ENCODE measurements at regions not wholly inside any gene's neighbourhood (a gene's known extent, or its start where the extent isn't known, plus 50 kb on each side); places are given as distances from the start of the nearest gene placed in this dataset.
A peak's percentile ranks its signal among the peaks of the same experiment; 100 is the strongest.

DNA sequence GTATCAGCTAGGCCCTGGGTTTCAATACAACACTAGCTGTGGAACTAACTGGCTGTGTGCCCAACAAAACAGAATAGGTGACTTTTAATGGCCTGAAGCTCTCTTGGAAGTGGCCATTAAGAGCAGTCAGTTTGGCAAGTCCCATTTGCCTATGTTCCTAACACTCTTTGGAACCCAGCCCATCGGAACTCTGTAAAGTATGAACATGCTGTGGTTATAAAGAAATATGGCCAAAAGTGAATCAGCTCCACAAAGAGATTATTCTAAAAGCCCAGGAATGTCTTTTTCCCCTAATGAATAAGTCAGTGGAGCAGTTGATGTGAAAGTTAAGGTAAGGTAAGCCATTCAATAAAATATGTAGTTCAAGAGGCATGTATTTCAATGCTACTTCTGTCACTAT is 223.7 kb upstream of the ADAMTS5 start:
- 60 to 100% (median 88%) methylated on average over 1 of the region's 1 CpG; no CpG with 5 or more reads in 3 of the 10 experiments for WGBS, 10 experiments
- H3K4me3 ChIP-seq, result no peak overlapping the region

DNA sequence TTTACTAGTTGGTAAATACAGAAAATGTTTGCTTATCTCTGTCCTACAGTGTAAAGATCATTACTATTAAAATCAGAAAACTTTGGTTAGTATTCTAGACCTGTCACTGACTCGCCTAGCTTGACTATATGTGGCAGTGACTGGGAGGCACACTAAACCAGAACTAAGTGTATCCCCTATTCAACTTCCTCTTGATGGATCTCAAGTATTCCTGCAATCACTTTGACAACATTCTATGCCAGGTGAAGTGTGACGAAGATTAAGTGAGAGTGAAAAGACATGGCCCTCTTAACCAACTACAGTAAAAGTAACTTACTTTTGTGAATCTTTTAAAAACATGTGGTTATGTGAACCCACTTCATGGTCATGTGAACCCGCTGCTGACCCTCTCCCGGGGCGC is 223.0 kb upstream of the ADAMTS5 start:
- in situ Hi-C loops (cut with MboI; ENCODE audit: low pct_unique_long_range_greater_than_20kb in 2 of 9, low sequenced_read_pairs in 9 of 9, unreplicated experiment in 9 of 9), result no loop called here
- no peaks in the 10 kb centered on the region for H3K4me1 ChIP-seq (replicated peaks in 1 of 2)
- H3K27ac ChIP-seq, result no peak overlapping the region
- 85 to 100% (median 92%) methylated on average over 1 to 5 of the region's 5 CpGs; no CpG with 5 or more reads in 1 of the 10 experiments for WGBS, 10 experiments
- H3K4me3 ChIP-seq, result no peak overlapping the region
- ATAC-seq (replicated peaks in 6 of 8), result no peak

More for the DNA sequence above, 223.7 kb upstream of the ADAMTS5 start:
- Histone ChIP-seq H3K27ac (no peak overlapping the region), H3K4me1 (replicated peaks in 1 of 2) (no peaks in the 10 kb centered on the region)
- in situ Hi-C loops (cut with MboI; ENCODE audit: low pct_unique_long_range_greater_than_20kb in 2 of 9, low sequenced_read_pairs in 9 of 9, unreplicated experiment in 9 of 9), result no loop called here
- no peak for ATAC-seq (replicated peaks in 6 of 8)

DNA sequence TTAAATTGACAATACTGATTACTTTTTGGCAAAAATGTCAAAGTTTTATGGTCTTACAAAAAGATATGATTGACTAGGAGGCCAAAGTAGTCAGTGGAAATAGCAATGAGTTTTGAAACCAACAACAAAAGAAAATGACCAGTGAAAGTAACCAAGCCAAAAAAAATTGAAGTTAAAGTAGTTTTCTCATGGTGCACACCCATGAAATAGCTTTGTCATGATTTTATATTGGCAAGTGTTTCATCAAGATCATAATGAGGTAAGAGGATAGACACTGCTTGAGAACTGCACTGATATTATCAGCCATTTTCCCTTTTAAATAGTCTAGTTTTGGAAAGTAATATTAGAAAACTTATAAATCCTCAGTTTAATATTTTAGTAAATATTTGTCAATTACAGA is 206.2 kb upstream of the ADAMTS5 start:
- H3K4me1 ChIP-seq (replicated peaks in 1 of 2), result no peaks in the 10 kb centered on the region
- in situ Hi-C loops (cut with MboI; ENCODE audit: low pct_unique_long_range_greater_than_20kb in 2 of 9, low sequenced_read_pairs in 9 of 9, unreplicated experiment in 9 of 9), result no loop called here
- ATAC-seq (replicated peaks in 6 of 8), result peak in 1 of 8 experiments; percentile 38
- H3K27ac ChIP-seq, result no peak overlapping the region
- no peak overlapping the region for H3K4me3 ChIP-seq

DNA sequence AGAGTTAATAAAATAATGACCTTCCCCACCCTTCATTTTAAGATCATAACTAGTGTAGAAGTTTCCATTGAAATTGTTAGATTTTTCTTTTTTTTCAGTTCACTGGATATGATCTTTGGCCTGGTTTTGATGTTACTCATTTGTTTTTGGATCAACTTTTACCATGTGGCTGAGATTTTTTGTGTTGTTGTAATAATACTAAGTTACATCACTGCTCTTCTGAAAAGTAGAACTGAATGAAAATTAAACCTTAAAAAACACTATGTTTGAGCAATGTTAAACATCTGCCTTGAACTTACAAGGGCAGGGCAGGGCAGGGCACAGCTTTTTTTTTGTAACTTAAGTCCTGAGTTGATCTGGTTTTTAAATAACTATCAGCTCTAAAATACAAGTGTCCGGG is 204.8 kb upstream of the ADAMTS5 start:
- H3K27ac ChIP-seq, result no peak overlapping the region
- no peak overlapping the region for H3K4me3 ChIP-seq
- peak in 1 of 8 experiments; percentile 54 for ATAC-seq (replicated peaks in 6 of 8)
- in situ Hi-C loops (cut with MboI; ENCODE audit: low pct_unique_long_range_greater_than_20kb in 2 of 9, low sequenced_read_pairs in 9 of 9, unreplicated experiment in 9 of 9), result no loop called here
- WGBS, 10 experiments, result 0 to 86% (median 57%) methylated on average over 1 of the region's 1 CpG; no CpG with 5 or more reads in 2 of the 10 experiments
- no peaks in the 10 kb centered on the region for H3K4me1 ChIP-seq (replicated peaks in 1 of 2)

DNA sequence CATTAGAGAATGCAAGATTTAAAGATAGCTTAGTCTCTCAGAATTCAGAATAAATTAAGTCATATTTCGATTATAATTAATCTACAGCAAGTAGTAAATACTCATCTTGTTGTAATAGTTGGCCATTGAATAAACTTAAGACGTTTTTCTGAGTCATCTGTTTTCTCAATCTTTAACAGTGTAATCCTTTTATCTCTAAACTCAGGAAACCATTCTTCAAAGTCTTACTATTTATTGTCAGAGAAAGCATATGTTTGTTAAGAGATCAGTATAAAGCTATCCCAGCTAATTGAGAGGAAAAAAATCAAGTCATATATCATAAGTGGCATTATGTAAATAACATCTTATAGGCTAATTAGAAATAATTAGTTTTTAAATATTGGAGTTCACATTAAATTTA is 201.2 kb upstream of the ADAMTS5 start:
- in situ Hi-C loops (cut with MboI; ENCODE audit: low pct_unique_long_range_greater_than_20kb in 2 of 9, low sequenced_read_pairs in 9 of 9, unreplicated experiment in 9 of 9), result no loop called here
- no peak overlapping the region for H3K27ac ChIP-seq
- no peak overlapping the region for H3K4me3 ChIP-seq
- ATAC-seq (replicated peaks in 6 of 8), result no peak
- H3K4me1 ChIP-seq (replicated peaks in 1 of 2), result no peaks in the 10 kb centered on the region
- 22 to 85% (median 55%) methylated on average over 1 to 2 of the region's 2 CpGs; no CpG with 5 or more reads in 2 of the 10 experiments for WGBS, 10 experiments

DNA sequence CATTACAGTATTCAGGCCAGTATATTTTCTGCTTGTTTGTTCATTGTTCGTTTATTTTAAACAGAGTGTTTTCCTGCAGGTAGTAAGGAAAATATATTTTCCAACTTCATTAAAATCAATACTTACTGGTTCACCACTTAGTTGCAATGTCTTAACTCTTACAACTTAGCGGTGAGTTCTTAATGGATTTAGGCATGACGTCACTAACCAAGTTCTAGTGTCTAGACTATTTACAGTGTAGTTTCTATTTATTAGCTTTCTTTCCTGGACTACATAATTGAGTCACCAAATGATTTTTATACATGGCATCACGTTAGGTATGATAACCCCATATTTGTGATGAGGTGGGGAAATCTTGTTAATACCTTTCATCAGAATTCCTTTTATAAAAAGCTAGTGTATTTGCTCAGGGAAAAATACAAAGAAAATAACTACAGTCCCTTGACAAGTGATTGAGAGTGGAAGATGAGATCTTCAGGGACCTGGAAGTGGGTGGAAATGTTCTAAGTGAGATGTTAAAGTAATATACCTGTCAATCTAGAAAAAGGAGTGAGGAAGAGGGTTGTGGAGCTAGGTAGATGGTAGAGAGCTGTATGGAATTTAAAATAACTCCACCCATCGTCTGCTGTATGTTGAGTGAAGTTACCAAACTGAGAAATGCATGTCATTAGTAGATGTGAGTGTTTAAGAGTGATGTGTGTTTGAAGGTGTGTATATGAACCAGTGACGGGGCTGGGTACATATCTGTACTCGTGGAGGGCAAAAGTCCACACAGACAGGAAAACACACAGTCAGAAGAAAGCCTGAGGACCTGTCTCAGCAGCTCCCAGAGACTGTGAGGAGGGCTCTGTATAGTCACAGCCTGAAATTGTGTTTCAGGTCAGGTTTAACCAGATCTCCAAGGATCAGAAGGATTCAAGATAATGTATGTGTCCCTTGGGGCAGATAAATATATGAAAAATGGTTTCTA is 197.6 kb upstream of the ADAMTS5 start:
- Histone ChIP-seq H3K27ac (no peak overlapping the region), H3K4me3 (no peak overlapping the region), H3K4me1 (replicated peaks in 1 of 2) (no peaks in the 10 kb centered on the region)
- in situ Hi-C loops (cut with MboI; ENCODE audit: low pct_unique_long_range_greater_than_20kb in 2 of 9, low sequenced_read_pairs in 9 of 9, unreplicated experiment in 9 of 9), result no loop called here
- WGBS, 10 experiments, result 53 to 94% (median 83%) methylated on average over 2 to 7 of the region's 7 CpGs
- ATAC-seq (replicated peaks in 6 of 8), result no peak

DNA sequence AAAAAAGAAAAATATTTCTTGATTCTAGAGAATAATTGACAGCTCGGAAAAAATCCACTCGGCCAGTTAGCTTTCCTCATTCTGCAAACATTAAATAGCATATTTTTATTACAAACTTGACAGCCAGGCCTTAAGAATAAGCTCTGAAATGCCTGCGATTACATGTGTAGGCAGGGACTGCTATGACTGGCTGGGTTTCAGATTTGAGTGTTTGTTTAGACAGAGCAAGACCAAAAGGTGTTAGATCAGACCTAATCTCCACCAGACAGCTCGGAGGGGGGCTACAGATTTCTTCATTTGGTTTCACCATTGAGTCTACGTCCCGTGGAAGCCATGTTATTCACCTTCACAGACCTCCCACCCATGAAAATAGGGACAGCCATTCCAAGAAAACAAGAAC is 192.1 kb upstream of the ADAMTS5 start:
- Histone ChIP-seq H3K4me3 (no peak overlapping the region), H3K4me1 (replicated peaks in 1 of 2) (no peaks in the 10 kb centered on the region), H3K27ac (no peak overlapping the region)
- 44 to 100% (median 72%) methylated on average over 1 to 6 of the region's 6 CpGs; no CpG with 5 or more reads in 1 of the 10 experiments for WGBS, 10 experiments
- in situ Hi-C loops (cut with MboI; ENCODE audit: low pct_unique_long_range_greater_than_20kb in 2 of 9, low sequenced_read_pairs in 9 of 9, unreplicated experiment in 9 of 9), result no loop called here
- no peak for ATAC-seq (replicated peaks in 6 of 8)

DNA sequence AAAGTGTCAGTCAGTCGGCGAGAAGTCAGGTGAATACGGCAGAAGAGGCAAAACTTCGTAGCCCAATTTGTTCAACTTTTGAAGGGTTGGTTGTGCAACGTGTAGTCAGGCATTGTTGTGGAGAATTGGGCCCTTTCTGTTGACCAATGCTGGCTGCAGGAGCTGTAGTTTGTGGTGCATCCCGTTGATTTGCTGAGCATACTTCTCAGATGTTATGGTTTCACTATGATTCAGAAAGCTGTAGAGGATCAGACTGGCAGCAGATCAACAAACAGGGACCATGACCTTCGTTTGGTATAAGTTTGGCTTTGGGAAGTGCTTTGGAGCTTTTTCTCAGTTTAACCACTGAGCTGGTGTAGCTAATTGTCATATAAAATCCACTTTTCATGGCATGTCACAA is 190.2 kb upstream of the ADAMTS5 start:
- Histone ChIP-seq H3K4me1 (replicated peaks in 1 of 2) (no peaks in the 10 kb centered on the region), H3K27ac (no peak overlapping the region), H3K4me3 (no peak overlapping the region)
- 38 to 100% (median 75%) methylated on average over 1 to 7 of the region's 7 CpGs; no CpG with 5 or more reads in 1 of the 10 experiments for WGBS, 10 experiments
- no peak for ATAC-seq (replicated peaks in 6 of 8)
- in situ Hi-C loops (cut with MboI; ENCODE audit: low pct_unique_long_range_greater_than_20kb in 2 of 9, low sequenced_read_pairs in 9 of 9, unreplicated experiment in 9 of 9), result no loop called here

DNA sequence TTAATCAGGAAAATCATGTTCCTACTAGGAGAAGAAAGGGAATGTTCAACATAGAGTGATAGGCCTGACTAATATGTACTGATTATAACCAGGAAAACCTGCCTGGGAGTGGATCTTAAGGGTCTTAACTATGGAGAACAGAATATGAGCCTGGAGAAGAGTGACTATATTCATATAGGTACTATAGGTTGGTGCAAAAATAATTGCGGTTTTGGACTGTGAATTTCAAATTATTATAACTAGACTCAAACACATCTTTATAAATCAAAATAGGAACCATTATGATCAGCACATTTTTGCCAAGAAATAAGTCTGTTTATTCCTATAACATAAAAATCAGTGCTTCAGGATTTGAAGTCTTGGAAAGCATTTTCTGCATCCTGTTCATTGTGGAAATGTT is 189.8 kb upstream of the ADAMTS5 start:
- 63 to 100% (median 88%) methylated on average over 1 of the region's 1 CpG; no CpG with 5 or more reads in 3 of the 10 experiments for WGBS, 10 experiments
- no peak overlapping the region for H3K27ac ChIP-seq
- H3K4me3 ChIP-seq, result no peak overlapping the region
- no peaks in the 10 kb centered on the region for H3K4me1 ChIP-seq (replicated peaks in 1 of 2)
- ATAC-seq (replicated peaks in 6 of 8), result no peak
- in situ Hi-C loops (cut with MboI; ENCODE audit: low pct_unique_long_range_greater_than_20kb in 2 of 9, low sequenced_read_pairs in 9 of 9, unreplicated experiment in 9 of 9), result no loop called here

DNA sequence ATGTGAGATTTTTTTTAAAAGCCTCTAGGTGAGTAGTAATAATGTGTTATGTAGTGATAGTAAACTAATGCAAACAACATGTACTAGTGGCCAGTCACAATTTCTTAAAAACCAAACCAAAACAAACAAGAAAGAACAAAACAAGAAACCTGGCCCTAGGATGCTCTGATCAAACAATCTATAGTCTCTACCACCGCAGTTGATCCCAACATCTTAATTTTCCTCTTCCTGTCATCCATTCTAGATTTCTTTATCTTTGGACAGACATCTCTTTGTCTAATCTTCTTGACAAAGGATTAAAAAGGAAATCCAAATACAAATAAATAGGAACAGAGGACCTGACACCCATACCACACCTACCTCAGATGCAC is 188.2 kb upstream of the ADAMTS5 start:
- in situ Hi-C loops (cut with MboI; ENCODE audit: low pct_unique_long_range_greater_than_20kb in 2 of 9, low sequenced_read_pairs in 9 of 9, unreplicated experiment in 9 of 9), result no loop called here
- H3K4me1 ChIP-seq (replicated peaks in 1 of 2), result no peaks in the 10 kb centered on the region
- WGBS, 10 experiments, result 83 to 100% (median 88%) methylated on average over 1 of the region's 1 CpG; no CpG with 5 or more reads in 3 of the 10 experiments
- no peak overlapping the region for H3K4me3 ChIP-seq
- ATAC-seq (replicated peaks in 6 of 8), result no peak
- H3K27ac ChIP-seq, result no peak overlapping the region

DNA sequence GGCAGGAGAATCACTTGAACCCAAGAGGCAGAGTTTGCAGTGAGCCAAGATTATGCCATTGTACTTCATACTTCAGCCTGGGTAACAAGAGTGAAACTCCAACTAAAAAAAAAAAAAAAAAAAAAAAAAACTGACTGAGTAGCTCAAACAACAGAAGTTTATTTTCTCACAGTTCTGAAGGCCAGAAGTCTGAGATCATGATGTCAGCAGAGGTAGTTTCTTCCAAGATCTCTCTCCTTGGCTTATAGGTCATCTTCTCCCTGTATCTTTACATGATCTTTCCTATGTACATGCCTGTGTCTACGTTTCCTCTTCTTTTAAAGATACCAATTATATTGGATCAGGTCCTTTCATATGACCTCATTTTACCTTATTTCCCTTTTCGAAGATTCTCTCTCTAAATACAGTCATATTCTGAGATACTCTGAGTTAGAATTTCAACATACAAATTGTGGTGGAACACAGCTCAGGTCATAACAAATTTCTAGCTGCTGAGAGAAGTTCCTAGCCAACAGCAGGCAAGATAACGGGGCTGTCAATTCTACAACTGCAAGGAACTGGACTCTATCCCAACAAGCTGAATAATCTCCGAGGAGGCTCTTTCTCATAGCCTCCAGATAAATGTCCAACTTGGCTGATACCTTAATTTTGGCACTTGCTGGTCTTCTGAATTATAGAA is 187.7 kb upstream of the ADAMTS5 start:
- in situ Hi-C loops (cut with MboI; ENCODE audit: low pct_unique_long_range_greater_than_20kb in 2 of 9, low sequenced_read_pairs in 9 of 9, unreplicated experiment in 9 of 9), result no loop called here
- 29 to 82% (median 63%) methylated on average over 1 to 4 of the region's 4 CpGs for WGBS, 10 experiments
- H3K4me1 ChIP-seq (replicated peaks in 1 of 2), result no peaks in the 10 kb centered on the region
- ATAC-seq (replicated peaks in 6 of 8), result no peak
- no peak overlapping the region for H3K27ac ChIP-seq
- no peak overlapping the region for H3K4me3 ChIP-seq

DNA sequence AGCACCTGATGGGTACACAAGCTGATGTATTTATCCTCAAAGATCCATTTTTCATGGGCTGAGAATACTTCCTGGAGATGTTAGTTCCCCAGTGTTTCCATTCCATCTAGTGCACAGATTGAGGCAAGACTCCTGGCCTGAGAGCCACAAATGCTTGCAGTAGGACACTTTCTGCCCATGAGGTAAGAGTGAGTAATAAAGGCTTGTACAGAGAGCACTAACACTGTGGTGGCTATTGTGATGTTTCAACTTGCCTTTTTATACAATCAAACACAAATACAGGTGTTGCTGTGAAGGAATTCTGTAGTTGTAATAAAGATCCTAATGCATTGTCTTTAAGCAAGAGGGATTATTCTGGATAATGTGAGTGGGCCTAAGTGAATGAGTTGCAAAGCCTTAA is 186.1 kb upstream of the ADAMTS5 start:
- no peak overlapping the region for H3K27ac ChIP-seq
- no peak for ATAC-seq (replicated peaks in 6 of 8)
- H3K4me3 ChIP-seq, result no peak overlapping the region
- H3K4me1 ChIP-seq (replicated peaks in 1 of 2), result no peaks in the 10 kb centered on the region
- in situ Hi-C loops (cut with MboI; ENCODE audit: low pct_unique_long_range_greater_than_20kb in 2 of 9, low sequenced_read_pairs in 9 of 9, unreplicated experiment in 9 of 9), result no loop called here

DNA sequence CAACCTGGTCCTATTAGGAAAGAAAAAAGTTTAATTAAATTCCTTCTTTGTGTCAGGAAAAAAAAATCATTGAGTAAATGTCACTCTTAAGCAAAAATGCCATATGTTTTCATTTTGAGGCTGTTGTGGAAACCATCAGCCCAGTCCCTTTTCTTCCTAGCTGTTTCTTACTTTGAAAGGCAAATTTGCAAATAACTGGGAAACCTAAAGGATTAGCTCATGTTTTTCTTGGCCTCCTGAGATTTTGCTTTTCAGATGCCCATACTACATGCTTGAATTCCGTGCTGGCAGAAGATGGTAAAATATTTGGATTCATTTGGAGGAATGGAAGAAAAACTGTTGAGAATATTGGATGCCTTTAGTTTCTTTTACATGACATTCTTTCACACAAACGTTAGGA is 182.1 kb upstream of the ADAMTS5 start:
- in situ Hi-C loops (cut with MboI; ENCODE audit: low pct_unique_long_range_greater_than_20kb in 2 of 9, low sequenced_read_pairs in 9 of 9, unreplicated experiment in 9 of 9), result no loop called here
- Histone ChIP-seq H3K27ac (no peak overlapping the region), H3K4me1 (replicated peaks in 1 of 2) (no peaks in the 10 kb centered on the region), H3K4me3 (no peak overlapping the region)
- WGBS, 10 experiments, result 0 to 74% (median 35%) methylated on average over 1 to 2 of the region's 2 CpGs
- no peak for ATAC-seq (replicated peaks in 6 of 8)

Measured in motor neuron (in vitro differentiated cells).